Dedifferentiated amniotic fluid mesenchymal stem cell (primary cell): ENCODE measurements at regions not wholly inside any gene's neighbourhood (a gene's known extent, or its start where the extent isn't known, plus 50 kb on each side); places are given as distances from the start of the nearest gene placed in this dataset.

ENCODE experiments used
- DNase-seq: peaks from one replicate; pipeline ENCODE4 v3.0.0-alpha.2; 2016; ENCODE audit errors: extremely low spot score

GRCh38 chr13:80284290-80284689 is 56.6 kb downstream of the SPRY2 start:
- no peak for DNase-seq

GRCh38 chr13:80278706-80279105 is 62.2 kb downstream of the SPRY2 start:
- DNase-seq: no peak

DNA sequence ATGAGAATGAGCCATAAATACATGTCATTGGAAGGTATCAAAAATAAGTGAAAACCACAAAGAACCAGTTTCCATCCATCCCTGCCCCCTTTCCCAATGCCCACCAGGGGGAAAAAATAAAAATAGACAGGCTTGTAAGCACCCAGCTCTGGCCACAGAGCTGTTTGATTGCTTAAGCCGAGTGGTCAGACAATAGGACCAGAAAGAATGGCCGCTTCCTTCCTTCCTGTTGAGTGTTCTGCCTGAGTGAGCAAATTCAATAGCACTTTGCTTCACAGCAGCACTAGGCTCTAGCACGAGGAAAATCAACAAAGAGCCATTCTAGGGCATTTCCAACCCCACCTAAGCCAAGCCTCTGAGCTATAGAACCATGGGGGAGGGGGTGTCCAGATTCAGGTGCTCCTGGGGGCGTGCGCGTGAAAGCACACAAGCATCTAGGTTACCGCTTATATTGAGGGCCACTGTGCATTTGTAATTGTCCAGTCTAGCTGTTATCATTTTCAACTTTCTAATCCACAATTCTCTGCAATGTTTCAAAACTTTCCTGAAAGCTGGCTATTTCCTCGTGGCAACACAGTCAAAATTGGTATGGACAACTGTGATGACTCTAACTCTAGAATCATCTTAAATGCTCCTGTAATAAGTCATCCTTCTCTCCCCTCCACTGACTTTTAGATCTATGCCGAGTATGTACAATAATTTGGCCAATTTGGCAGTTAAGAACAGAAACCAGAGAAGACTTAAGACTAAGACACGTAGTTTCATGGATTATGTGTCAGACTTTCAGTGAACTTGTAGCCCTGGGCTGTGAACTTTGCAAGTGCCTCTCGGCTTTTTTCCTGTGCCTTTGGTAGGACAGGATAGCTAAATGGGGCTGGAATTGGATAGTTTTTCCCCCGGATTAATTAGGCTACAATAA is 64.3 kb downstream of the SPRY2 start:
- DNase-seq: peak; percentile 31

- DNase-seq: no peak
Measured at GRCh38 chr13:80274643-80275042, 66.3 kb downstream of the SPRY2 start.

DNA sequence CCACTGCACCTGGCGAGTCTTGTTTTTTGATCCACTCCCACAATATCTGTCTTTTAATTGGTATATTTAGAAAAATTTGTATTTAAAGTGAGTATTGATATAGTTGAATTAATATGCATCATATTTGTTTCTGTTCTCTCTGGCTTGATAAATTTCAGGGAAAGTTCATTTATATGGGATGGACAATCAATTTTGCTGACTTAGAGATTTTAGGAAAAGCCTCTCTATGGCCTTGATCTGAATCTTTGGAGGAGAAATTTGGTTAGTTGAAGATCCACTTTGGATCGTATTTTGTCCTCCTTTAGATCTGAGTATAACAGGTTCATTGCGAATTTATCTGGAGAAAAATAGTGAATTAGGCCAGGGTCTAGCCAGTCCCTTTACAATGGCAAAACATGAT is 67.2 kb downstream of the SPRY2 start:
- DNase-seq: no peak

GRCh38 chr13:80265348-80265747 is 75.6 kb downstream of the SPRY2 start:
- DNase-seq: no peak

- DNase-seq: no peak
Measured at GRCh38 chr13:80263745-80264513, 77.0 kb downstream of the SPRY2 start.

GRCh38 chr13:80262051-80262695 is 78.8 kb downstream of the SPRY2 start:
- no peak for DNase-seq

DNA sequence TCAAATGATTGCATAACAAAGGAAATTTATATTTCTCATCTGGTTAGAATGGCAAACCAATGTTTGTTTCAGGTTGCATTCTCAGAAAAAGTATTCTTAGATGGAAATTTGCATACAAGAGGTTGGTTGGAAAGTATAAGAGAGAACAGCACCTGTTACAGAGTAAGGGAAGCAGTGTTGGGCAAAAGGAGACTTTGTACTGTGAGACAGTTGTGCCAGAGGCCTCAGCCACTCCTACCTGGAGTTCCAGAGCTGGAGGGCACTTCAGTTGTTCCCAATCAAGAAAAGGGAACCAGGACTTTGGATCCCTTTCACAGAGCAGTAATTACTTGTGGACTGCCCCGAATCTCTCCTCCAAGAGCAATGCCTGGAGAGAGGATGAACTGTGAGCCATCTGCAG is 81.8 kb downstream of the SPRY2 start:
- no peak for DNase-seq

- DNase-seq: no peak
Measured at GRCh38 chr13:80256352-80256932, 84.5 kb downstream of the SPRY2 start.

GRCh38 chr13:80255946-80256345 is 85.0 kb downstream of the SPRY2 start:
- no peak for DNase-seq

- DNase-seq: no peak
Measured at GRCh38 chr13:80251403-80251802, 89.5 kb downstream of the SPRY2 start.

DNA sequence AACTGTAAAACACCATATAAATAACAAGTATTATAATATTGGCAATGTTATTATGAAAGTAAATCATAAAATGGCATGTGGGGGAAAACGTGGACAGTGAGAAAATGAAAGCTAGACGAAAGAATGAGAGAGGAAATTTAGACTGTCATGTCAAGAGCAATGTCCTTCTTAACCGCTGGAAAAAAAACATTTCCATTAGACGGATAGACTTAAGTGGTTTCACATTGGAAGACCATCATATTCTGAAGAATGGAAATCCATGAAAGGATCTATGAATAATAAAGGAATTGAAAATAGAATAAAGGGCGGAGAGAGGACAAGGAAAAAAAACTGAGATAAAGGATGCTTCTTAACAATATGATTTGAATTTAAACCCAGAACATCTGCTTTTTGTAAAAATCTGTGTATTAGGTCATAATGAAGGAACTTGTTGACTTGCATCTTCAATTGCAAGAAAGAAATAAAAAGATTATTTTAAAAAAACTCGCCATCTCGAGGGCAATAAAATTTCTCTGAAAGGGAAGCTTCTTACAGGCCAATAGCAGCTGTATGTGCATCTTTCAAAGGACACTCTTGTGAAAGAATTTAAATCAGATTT is 90.6 kb downstream of the SPRY2 start:
- DNase-seq: no peak

DNA sequence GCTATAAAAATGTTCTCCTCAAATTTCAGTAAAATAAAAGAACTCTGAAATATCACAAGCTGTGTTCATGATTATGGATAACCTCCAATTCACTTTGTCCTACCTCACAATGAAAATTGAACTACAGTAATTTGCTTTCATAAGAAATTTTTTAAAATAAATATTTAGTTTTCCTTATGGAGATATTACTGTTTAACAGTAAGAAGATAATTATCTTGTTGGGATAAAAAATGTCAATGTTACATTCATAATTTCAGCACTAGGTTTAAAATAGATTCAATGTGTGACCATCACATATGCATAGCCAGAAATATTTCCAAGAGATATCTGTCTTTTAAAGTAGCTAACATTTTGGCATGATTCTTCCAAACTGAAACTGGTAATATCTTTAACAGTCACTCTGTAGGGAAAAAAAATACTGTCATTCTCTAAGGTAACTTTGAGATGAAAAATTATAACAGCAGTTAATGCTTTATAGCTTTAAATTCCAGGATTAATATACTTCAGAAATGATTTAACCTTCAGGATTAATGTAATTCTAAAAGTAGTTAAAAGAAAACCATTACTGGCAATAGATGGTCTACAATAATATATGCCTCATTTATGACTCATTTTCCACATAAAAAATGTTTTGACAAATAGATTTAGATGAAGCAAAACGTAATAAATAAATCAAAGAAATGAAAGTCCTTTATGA is 91.3 kb downstream of the SPRY2 start:
- no peak for DNase-seq

- DNase-seq: no peak
Measured at GRCh38 chr13:80245162-80245733, 95.7 kb downstream of the SPRY2 start.

GRCh38 chr13:80244574-80244973 is 96.4 kb downstream of the SPRY2 start:
- DNase-seq: no peak

GRCh38 chr13:80242728-80243427 is 98.0 kb downstream of the SPRY2 start:
- no peak for DNase-seq

GRCh38 chr13:80239571-80240255 is 101.2 kb downstream of the SPRY2 start:
- DNase-seq: no peak

DNA sequence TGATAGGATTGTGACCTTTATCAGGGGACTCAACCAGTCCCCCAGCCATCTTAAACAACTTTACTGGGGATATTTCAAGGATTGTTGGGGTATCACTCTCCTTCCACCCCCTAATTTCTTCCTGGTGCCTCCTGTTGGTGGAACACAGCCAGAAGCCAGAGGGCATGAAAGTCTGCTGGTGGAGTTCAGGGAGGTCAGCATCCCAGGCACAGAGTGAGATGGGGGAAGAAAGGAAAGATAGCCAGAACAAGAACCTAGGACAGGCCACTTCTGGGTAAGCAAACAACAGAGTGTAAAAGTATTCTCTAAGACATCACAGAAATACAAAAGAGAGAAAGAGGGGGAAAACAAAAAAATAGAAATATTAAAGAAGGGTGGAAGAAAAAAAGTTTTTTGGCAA is 101.8 kb downstream of the SPRY2 start:
- DNase-seq: no peak
